ENCODE measurements at regions not wholly inside any gene's neighbourhood (a gene's known extent, or its start where the extent isn't known, plus 50 kb on each side); places are given as distances from the start of the nearest gene placed in this dataset.
"Not testable (repeated sequence)": the region's sequence is repeated elsewhere in the genome, so short reads cannot be mapped to it uniquely, and the experiment has no call there.

DNA sequence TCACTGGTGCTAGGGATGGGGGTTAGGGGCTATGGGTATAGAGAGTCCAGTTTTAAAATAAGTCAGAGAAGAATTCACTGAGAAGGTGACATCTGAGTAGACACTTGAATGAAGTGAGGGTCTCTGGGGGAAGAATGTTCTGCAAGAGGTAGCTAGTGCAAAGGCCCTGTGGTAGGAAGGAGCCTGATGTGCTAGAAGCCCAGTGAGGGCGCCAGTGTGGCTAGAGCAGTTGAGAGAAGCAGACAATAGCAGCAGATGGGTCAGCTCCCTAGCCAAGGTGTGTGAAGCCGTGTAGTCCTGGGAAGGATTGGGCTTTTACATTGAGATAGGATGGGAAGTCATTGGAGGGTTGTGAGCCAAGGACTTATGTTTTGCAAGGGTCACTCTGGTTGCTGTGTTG is 105.8 kb upstream of the PELI1 start:
- no peaks in the 10 kb centered on the region for H3K36me3 ChIP-seq (ENCODE audit: insufficient read depth, low read length)
- no peak for DNase-seq (ENCODE audit: insufficient read length, low spot score, missing footprints)
- no peaks in the 10 kb centered on the region for H3K9me3 ChIP-seq (ENCODE audit: low read depth, low read length)
- H3K4me3 ChIP-seq (ENCODE audit: insufficient read depth, low read length): no peak overlapping the region
- no peaks in the 10 kb centered on the region for H4K20me1 ChIP-seq (ENCODE audit: insufficient read depth, low read length)
- no peak overlapping the region for H3K27ac ChIP-seq (ENCODE audit: low read depth, low read length)
- no peaks in the 10 kb centered on the region for H3K4me1 ChIP-seq (ENCODE audit: insufficient read depth, low read length)
- TF ChIP-seq, protein P1, sequence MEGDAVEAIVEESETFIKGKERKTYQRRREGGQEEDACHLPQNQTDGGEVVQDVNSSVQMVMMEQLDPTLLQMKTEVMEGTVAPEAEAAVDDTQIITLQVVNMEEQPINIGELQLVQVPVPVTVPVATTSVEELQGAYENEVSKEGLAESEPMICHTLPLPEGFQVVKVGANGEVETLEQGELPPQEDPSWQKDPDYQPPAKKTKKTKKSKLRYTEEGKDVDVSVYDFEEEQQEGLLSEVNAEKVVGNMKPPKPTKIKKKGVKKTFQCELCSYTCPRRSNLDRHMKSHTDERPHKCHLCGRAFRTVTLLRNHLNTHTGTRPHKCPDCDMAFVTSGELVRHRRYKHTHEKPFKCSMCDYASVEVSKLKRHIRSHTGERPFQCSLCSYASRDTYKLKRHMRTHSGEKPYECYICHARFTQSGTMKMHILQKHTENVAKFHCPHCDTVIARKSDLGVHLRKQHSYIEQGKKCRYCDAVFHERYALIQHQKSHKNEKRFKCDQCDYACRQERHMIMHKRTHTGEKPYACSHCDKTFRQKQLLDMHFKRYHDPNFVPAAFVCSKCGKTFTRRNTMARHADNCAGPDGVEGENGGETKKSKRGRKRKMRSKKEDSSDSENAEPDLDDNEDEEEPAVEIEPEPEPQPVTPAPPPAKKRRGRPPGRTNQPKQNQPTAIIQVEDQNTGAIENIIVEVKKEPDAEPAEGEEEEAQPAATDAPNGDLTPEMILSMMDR (IDR thresholded peaks at IDR 0.05; ENCODE audit: extremely low read depth, low read depth, low read length): no peak
- peaks cover 38% of the 10 kb centered on the region for H3K27me3 ChIP-seq (ENCODE audit: insufficient read depth, low read length)
- no peaks in the 10 kb centered on the region for H3K79me2 ChIP-seq (ENCODE audit: insufficient read depth, low read length)
- H2AFZ ChIP-seq (ENCODE audit: low read length): no peak overlapping the region
- no peak overlapping the region for H3K4me2 ChIP-seq (ENCODE audit: insufficient read depth, low read length)

DNA sequence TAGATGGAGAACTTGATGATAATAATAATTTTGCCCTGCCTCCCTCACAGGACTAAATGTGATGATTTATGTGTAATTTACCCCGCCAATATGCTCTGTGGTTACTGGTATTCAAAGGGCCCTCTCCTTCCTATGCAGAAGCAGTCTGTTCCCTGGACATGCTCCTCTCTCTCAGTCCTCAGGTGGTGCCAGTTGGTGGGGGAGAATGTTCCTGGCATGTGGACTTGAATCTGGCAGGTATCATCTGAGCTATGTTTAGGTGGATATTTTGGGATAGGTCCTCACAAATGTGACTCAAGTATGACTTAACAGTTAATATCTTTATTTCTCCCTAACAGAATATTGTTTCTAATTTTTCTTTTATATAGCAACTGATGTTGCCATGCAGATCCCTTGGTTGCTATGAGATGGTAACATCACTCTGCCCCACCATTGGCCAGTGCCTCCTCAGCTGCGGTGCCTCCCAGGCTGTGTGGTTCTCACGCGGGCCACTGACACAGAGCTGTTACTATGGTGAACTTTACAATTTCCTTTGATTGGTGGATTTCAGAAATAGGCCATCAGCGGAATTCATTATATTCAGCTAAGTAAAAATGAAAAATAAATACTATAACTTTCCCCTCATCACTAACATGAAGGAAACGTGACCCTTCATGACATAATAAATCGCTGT is 106.7 kb upstream of the PELI1 start:
- Histone ChIP-seq H3K36me3 (ENCODE audit: insufficient read depth, low read length) (no peaks in the 10 kb centered on the region), H3K27me3 (ENCODE audit: insufficient read depth, low read length) (peaks cover 30% of the 10 kb centered on the region), H3K4me3 (ENCODE audit: insufficient read depth, low read length) (no peak overlapping the region), H3K79me2 (ENCODE audit: insufficient read depth, low read length) (no peaks in the 10 kb centered on the region), H3K4me1 (ENCODE audit: insufficient read depth, low read length) (no peaks in the 10 kb centered on the region), H4K20me1 (ENCODE audit: insufficient read depth, low read length) (no peaks in the 10 kb centered on the region), H3K9me3 (ENCODE audit: low read depth, low read length) (no peaks in the 10 kb centered on the region), H3K4me2 (ENCODE audit: insufficient read depth, low read length) (no peak overlapping the region), H2AFZ (ENCODE audit: low read length) (no peak overlapping the region), H3K27ac (ENCODE audit: low read depth, low read length) (no peak overlapping the region)
- TF ChIP-seq, protein P1 (IDR thresholded peaks at IDR 0.05; ENCODE audit: extremely low read depth, low read depth, low read length): no peak
- no peak for DNase-seq (ENCODE audit: insufficient read length, low spot score, missing footprints)

DNA sequence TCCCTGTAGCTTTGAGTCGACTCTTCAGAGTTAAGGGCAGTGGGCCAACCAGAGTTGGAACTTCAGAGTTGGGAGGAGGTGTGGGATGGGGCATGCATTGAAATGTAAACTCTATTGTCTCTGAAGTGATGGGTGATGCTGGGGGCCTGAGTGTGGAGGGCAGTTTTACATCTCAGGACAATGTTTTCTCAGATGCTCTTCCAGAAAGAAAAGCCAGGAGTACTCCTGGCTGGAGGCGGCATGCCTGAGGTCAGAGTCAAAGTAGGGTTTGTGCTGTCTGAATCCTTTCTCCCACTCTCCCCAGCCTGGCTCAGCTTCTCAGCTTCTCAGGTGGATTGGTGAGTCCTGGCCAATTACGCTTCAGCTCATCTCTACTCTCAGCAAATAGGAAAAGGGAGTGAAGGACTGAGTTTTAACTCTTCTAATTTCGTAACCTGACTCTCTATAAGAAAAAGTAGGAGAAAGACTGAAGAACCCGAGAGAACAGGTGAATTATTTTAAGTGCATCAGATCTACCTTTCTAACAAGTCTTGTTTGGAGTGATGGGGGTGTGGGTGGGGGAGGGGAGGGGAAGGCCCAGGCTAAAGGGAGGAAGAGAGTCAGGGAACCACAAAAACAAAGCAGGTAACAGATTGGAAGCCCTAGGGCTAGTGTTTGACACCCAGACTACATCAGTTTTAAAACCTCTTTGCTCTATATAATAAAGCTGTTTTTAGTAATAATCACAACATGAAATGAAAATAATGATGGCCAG is 107.5 kb upstream of the PELI1 start:
- Histone ChIP-seq H4K20me1 (ENCODE audit: insufficient read depth, low read length) (no peaks in the 10 kb centered on the region), H3K4me3 (ENCODE audit: insufficient read depth, low read length) (no peak overlapping the region), H3K36me3 (ENCODE audit: insufficient read depth, low read length) (no peaks in the 10 kb centered on the region), H3K79me2 (ENCODE audit: insufficient read depth, low read length) (no peaks in the 10 kb centered on the region), H2AFZ (ENCODE audit: low read length) (no peak overlapping the region), H3K27ac (ENCODE audit: low read depth, low read length) (no peak overlapping the region), H3K27me3 (ENCODE audit: insufficient read depth, low read length) (peaks cover 22% of the 10 kb centered on the region), H3K9me3 (ENCODE audit: low read depth, low read length) (no peaks in the 10 kb centered on the region), H3K4me2 (ENCODE audit: insufficient read depth, low read length) (no peak overlapping the region), H3K4me1 (ENCODE audit: insufficient read depth, low read length) (no peaks in the 10 kb centered on the region)
- TF ChIP-seq, protein P1 (IDR thresholded peaks at IDR 0.05; ENCODE audit: extremely low read depth, low read depth, low read length): no peak
- DNase-seq (ENCODE audit: insufficient read length, low spot score, missing footprints): no peak

DNA sequence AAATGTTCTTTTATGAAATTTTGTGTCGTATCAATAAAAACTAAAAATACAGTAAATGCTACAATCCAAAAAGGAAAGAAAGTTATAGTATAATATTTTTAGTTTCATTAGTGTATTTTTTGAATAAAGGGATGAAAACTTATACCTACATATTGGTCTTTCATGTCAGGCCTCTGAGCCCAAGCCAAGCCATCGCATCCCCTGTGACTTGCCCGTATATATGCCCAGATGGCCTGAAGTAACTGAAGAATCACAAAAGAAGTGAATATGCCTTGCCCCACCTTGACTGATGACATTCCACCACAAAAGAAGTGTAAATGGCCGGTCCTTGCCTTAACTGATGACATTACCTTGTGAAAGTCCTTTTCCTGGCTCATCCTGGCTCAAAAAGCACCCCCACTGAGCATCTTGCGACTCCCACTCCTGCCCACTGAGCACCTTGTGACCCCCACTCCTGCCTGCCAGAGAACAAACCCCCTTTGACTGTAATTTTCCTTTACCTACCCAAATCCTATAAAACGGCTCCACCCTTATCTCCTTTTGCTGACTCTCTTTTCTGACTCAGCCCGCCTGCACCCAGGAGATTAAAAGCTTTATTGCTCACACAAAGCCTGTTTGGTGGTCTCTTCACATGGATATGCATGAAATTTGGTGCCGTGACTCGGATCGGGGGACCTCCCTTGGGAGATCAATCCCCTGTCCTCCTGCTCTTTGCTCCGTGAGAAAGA is 108.2 kb upstream of the PELI1 start:
- H3K36me3 ChIP-seq (ENCODE audit: insufficient read depth, low read length); H2AFZ ChIP-seq (ENCODE audit: low read length); DNase-seq (ENCODE audit: insufficient read length, low spot score, missing footprints); H3K4me3 ChIP-seq (ENCODE audit: insufficient read depth, low read length); H3K27ac ChIP-seq (ENCODE audit: low read depth, low read length); H3K4me1 ChIP-seq (ENCODE audit: insufficient read depth, low read length); H4K20me1 ChIP-seq (ENCODE audit: insufficient read depth, low read length); H3K4me2 ChIP-seq (ENCODE audit: insufficient read depth, low read length); H3K9me3 ChIP-seq (ENCODE audit: low read depth, low read length); H3K79me2 ChIP-seq (ENCODE audit: insufficient read depth, low read length): not testable (repeated sequence)
- H3K27me3 ChIP-seq (ENCODE audit: insufficient read depth, low read length): peaks cover 22% of the 10 kb centered on the region

DNA sequence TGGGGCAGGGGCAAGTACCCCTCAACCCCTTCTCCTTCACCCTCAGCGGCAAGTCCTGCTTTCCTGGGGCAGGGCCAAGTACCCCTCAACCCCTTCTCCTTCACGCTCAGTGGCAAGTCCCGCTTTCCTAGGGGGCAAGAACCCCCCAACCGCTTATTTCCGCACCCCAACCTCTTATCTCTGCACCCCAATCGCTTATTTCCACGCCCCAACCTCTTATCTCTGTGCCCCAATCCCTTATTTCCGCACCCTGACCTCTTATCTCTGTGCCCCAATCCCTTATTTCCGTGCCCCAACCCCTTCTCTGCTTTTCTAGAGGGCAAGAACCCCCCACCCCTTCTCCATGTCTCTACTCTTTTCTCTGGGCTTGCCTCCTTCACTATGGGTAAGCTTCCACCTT is 109.2 kb upstream of the PELI1 start:
- H2AFZ ChIP-seq (ENCODE audit: low read length); DNase-seq (ENCODE audit: insufficient read length, low spot score, missing footprints); H3K36me3 ChIP-seq (ENCODE audit: insufficient read depth, low read length); H3K4me2 ChIP-seq (ENCODE audit: insufficient read depth, low read length); H3K27ac ChIP-seq (ENCODE audit: low read depth, low read length); H3K79me2 ChIP-seq (ENCODE audit: insufficient read depth, low read length); H3K4me1 ChIP-seq (ENCODE audit: insufficient read depth, low read length); H3K9me3 ChIP-seq (ENCODE audit: low read depth, low read length); H3K4me3 ChIP-seq (ENCODE audit: insufficient read depth, low read length); H4K20me1 ChIP-seq (ENCODE audit: insufficient read depth, low read length): not testable (repeated sequence)
- peaks cover 21% of the 10 kb centered on the region for H3K27me3 ChIP-seq (ENCODE audit: insufficient read depth, low read length)

All from osteoblast (primary cell).